ENCODE measurements at regions not wholly inside any gene's neighbourhood (a gene's known extent, or its start where the extent isn't known, plus 50 kb on each side); places are given as distances from the start of the nearest gene placed in this dataset.

DNA sequence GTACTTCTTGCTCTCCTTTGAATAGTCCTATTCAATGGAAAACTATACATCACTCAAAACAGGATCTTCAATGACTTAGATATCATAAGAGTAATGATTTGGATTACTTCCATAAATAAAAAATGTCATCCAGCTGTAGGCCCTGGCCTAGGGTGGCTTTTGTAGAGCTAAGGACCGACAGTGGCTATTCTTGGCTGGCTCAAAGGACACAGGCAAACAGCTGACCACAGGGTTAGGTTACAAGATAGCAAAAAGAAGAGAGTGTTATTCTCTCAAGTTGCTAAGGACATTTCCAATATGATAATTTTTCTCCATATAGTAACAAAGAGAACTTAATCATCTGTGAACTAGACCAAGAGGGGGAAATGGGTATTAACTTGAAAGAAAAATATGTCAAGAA is 495.1 kb downstream of the PLPP3 start:
- 75% methylated on average over 1 of the region's 1 CpG for WGBS (ENCODE audit: missing lambda C conversion rate)
- FAIRE-seq (no peak), ATAC-seq (no peak), DNase-seq (ENCODE audit: low read depth in 1 of 2, low spot score in 1 of 2) (no peak)
- Histone ChIP-seq H3K9me3 (no peaks in the 10 kb centered on the region), H3K27ac (no peak overlapping the region), H3K4me1 (no peaks in the 10 kb centered on the region), H3K4me3 (no peak overlapping the region), H3K4me2 (no peak overlapping the region)
- POLR2A ChIA-PET, result no interaction called here
- CTCF ChIA-PET, result no interaction called here
- TF ChIP-seq SREBF2 (IDR thresholded peaks at IDR 0.05) (no peak), CBX8 (IDR thresholded peaks at IDR 0.05) (no peak), KDM1A (IDR thresholded peaks at IDR 0.05; ENCODE audit: low read depth) (no peak), JUNB (IDR thresholded peaks at IDR 0.05) (no peak), HES2 (IDR thresholded peaks at IDR 0.05) (no peak), HOXA7 (CRISPR knock-in tag; IDR thresholded peaks at IDR 0.05) (no peak), MYC (IDR thresholded peaks at IDR 0.05; ENCODE audit: borderline replicate concordance, low read length) (no peak), ZFP36 (IDR thresholded peaks at IDR 0.05; ENCODE audit: borderline replicate concordance, partially characterized antibody) (no peak), FOSL2 (IDR thresholded peaks at IDR 0.05) (no peak), FOSL2 (CRISPR knock-in tag; IDR thresholded peaks at IDR 0.05) (no peak), CHD4 (IDR thresholded peaks at IDR 0.05; ENCODE audit: borderline replicate concordance) (no peak), MAFK (IDR thresholded peaks at IDR 0.05; ENCODE audit: partially characterized antibody) (no peak)

GRCh38 chr1:56081736-56082135 is 497.6 kb downstream of the PLPP3 start:
- POLR2A ChIA-PET, result no interaction called here
- TF ChIP-seq ESRRA (IDR thresholded peaks at IDR 0.05; ENCODE audit: borderline replicate concordance, low read length) (no peak), POLR2A (IDR thresholded peaks at IDR 0.05; ENCODE audit: low read length) (no peak), HOXB5 (CRISPR knock-in tag; IDR thresholded peaks at IDR 0.05) (no peak), BHLHE40 (IDR thresholded peaks at IDR 0.05; ENCODE audit: low read depth, low read length) (no peak), FOXS1 (CRISPR knock-in tag; IDR thresholded peaks at IDR 0.05) (no peak), CBX2 (IDR thresholded peaks at IDR 0.05; ENCODE audit: borderline replicate concordance, low read depth) (no peak), RFX5 (IDR thresholded peaks at IDR 0.05) (no peak), ZC3H11A (IDR thresholded peaks at IDR 0.05) (no peak), FOSB (CRISPR knock-in tag; IDR thresholded peaks at IDR 0.05) (no peak), HEYL (CRISPR knock-in tag; IDR thresholded peaks at IDR 0.05) (no peak), HDAC2 (IDR thresholded peaks at IDR 0.05) (no peak), HMGXB4 (CRISPR knock-in tag; IDR thresholded peaks at IDR 0.05; ENCODE audit: borderline replicate concordance) (no peak), RCOR1 (IDR thresholded peaks at IDR 0.05; ENCODE audit: low read depth, low read length) (no peak), SMC3 (IDR thresholded peaks at IDR 0.05) (no peak)
- no peaks in the 10 kb centered on the region for H3K9me3 ChIP-seq
- CTCF ChIA-PET, result no interaction called here
- no peaks in the 10 kb centered on the region for H3K4me1 ChIP-seq
- H3K27ac ChIP-seq, result no peak overlapping the region
- DNase-seq (ENCODE audit: low read depth in 1 of 2, low spot score in 1 of 2) (no peak), FAIRE-seq (no peak), ATAC-seq (no peak)
- no peak overlapping the region for H3K4me3 ChIP-seq
- 57% methylated on average over 2 of the region's 2 CpGs for WGBS (ENCODE audit: missing lambda C conversion rate)
- H3K4me2 ChIP-seq, result no peak overlapping the region

GRCh38 chr1:56081173-56081572 is 498.2 kb downstream of the PLPP3 start:
- 62% methylated on average over 5 of the region's 5 CpGs for WGBS (ENCODE audit: missing lambda C conversion rate)
- no peak for FAIRE-seq
- POLR2A ChIA-PET, result no interaction called here

More at GRCh38 chr1:56081173-56081572, 498.2 kb downstream of the PLPP3 start:
- H3K27ac ChIP-seq, result no peak overlapping the region
- no peak for DNase-seq (ENCODE audit: low read depth in 1 of 2, low spot score in 1 of 2)
- H3K4me2 ChIP-seq, result no peak overlapping the region
- H3K4me3 ChIP-seq, result no peak overlapping the region
- no peak for TF ChIP-seq CBX8 (IDR thresholded peaks at IDR 0.05)
- no peaks in the 10 kb centered on the region for H3K4me1 ChIP-seq
- CTCF ChIA-PET, result no interaction called here
- no peak for ATAC-seq
- H3K9me3 ChIP-seq, result no peaks in the 10 kb centered on the region
